Vagina (tissue), 2 donors: ENCODE measurements at regions not wholly inside any gene's neighbourhood (a gene's known extent, or its start where the extent isn't known, plus 50 kb on each side); places are given as distances from the start of the nearest gene placed in this dataset.
A peak's percentile ranks its signal among the peaks of the same experiment; 100 is the strongest.

Source experiments
- DNase-seq, 2 donors: peaks; one replicate each; pipeline ENCODE4 v3.0.0-alpha.2; 2017; ENCODE audit errors: extremely low spot score in 2 of 2
- H3K27ac ChIP-seq: fragments of 200-600 bp; sonication (generic); one replicate; pipeline ENCODE4 v1.5.1; 2019
- H3K27me3 ChIP-seq: fragments of 200-600 bp; sonication (generic); one replicate; pipeline ENCODE4 v1.5.1; 2019
- H3K36me3 ChIP-seq, 2 donors: fragments of 200-600 bp; sonication (generic); one replicate each; pipeline ENCODE4 v1.5.1; 2017 to 2019
- H3K4me1 ChIP-seq: fragments of 200-600 bp; sonication (generic); one replicate; pipeline ENCODE4 v1.5.1; 2019
- H3K4me3 ChIP-seq, 2 donors: fragments of 200-600 bp; sonication (generic); 1 replicate in 1 of 2; 2 replicates in 1 of 2; pipeline ENCODE4 v1.5.1; 2016 to 2019
- H3K9me3 ChIP-seq: fragments of 200-600 bp; sonication (generic); one replicate; pipeline ENCODE4 v1.5.1; 2019
- POLR2A ChIP-seq, 2 donors: fragments of 450-650 bp; IDR thresholded peaks; one replicate each; pipeline ENCODE4 v1.6.1; 2017; ENCODE audit warnings: antibody characterized with exemption in 2 of 2, mild to moderate bottlenecking in 2 of 2, moderate library complexity in 2 of 2
- POLR2AphosphoS5 ChIP-seq, 2 donors: sonication (generic); formaldehyde crosslinking; IDR thresholded peaks; one replicate each; pipeline ENCODE4 v1.9.0; 2017; ENCODE audit warnings: antibody characterized with exemption in 2 of 2, mild to moderate bottlenecking in 2 of 2, low read depth in 1 of 2; ENCODE audit not compliant: insufficient read depth in 1 of 2
- intact Hi-C: fragments of 100-400 bp; cut with DNase I; formaldehyde crosslinking; loops from one replicate; pipeline ENCODE4 v1.15.1; 2023
- TF ChIP-seq, protein P1 (sequence below), 3 experiments: fragments of 450-650 bp in 2 of 3; fragments of 200-600 bp in 1 of 3; sonication (generic) in 1 of 3; IDR thresholded peaks; one replicate each; pipeline ENCODE4 v1.5.1; 2017 to 2019; ENCODE audit warnings: antibody characterized with exemption in 3 of 3, mild to moderate bottlenecking in 2 of 3, moderate library complexity in 2 of 3

DNA sequence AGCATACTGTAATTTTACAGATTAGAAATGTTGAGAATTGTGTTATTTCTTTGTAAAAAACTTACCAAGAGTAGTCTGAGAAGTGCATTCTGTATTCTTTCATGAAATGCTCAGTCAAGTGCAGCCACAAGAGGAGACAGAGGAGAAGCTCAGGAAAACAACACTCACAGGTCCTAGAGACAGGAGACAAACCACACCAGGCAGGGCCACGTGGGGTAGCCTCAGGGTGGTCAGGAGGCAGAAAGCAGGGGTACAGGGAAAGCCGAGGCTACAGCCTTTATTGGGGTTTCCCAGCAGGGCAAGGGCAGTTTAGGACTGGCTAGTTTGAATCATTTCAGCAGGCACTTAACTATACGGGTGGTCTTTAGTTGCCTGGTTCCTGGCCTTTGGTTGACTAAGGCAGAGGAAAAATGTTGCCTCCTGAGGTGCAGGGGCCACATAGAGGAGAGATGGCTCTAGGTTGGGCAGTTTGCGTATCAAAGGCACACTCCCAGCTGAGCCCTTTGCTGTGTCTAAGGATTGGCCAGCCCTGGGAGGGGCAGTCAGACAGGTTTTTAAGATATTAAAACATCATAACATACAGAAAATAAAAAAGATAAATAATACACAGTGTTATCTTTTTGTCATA, 230.9 kb upstream of the ANKRD55 start:
- Histone ChIP-seq H3K4me3 (no peak overlapping the region), H3K27ac (no peak overlapping the region), H3K27me3 (no peaks in the 10 kb centered on the region), H3K36me3 (no peaks in the 10 kb centered on the region), H3K9me3 (no peaks in the 10 kb centered on the region), H3K4me1 (peaks cover 38% of the 10 kb centered on the region)
- DNase-seq, result peak in 1 of 2 donors; percentile 44
- TF ChIP-seq POLR2AphosphoS5 (IDR thresholded peaks at IDR 0.05; ENCODE audit: insufficient read depth in 1 of 2, low read depth in 1 of 2) (no peak), POLR2A (IDR thresholded peaks at IDR 0.05) (no peak)
- TF ChIP-seq, protein P1, sequence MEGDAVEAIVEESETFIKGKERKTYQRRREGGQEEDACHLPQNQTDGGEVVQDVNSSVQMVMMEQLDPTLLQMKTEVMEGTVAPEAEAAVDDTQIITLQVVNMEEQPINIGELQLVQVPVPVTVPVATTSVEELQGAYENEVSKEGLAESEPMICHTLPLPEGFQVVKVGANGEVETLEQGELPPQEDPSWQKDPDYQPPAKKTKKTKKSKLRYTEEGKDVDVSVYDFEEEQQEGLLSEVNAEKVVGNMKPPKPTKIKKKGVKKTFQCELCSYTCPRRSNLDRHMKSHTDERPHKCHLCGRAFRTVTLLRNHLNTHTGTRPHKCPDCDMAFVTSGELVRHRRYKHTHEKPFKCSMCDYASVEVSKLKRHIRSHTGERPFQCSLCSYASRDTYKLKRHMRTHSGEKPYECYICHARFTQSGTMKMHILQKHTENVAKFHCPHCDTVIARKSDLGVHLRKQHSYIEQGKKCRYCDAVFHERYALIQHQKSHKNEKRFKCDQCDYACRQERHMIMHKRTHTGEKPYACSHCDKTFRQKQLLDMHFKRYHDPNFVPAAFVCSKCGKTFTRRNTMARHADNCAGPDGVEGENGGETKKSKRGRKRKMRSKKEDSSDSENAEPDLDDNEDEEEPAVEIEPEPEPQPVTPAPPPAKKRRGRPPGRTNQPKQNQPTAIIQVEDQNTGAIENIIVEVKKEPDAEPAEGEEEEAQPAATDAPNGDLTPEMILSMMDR (IDR thresholded peaks at IDR 0.05), result no peak
- intact Hi-C loops, result no loop called here

DNA sequence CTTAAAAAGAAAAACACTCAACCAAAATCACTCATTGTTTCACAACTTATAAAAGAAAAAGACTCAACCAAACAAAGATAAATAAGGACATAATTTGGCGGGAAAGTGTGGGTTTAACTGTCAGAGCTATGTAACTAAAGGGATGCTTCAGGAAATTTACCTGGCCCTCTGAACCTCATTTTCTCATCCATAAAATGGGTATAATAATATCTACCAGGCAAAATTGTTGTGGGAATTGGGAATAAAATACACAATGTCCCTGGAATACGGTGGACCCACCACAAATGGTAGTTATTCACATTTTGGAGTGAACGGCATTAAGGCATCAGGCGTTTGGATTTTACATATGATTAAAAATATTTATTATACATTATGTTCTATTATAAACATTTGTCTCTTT, 228.5 kb upstream of the ANKRD55 start:
- DNase-seq, result no peak
- intact Hi-C loops, result no loop called here
- peaks cover 46% of the 10 kb centered on the region for H3K4me1 ChIP-seq
- no peaks in the 10 kb centered on the region for H3K27me3 ChIP-seq
- TF ChIP-seq POLR2AphosphoS5 (IDR thresholded peaks at IDR 0.05; ENCODE audit: insufficient read depth in 1 of 2, low read depth in 1 of 2) (no peak), POLR2A (IDR thresholded peaks at IDR 0.05) (no peak)
- TF ChIP-seq, protein P1 (IDR thresholded peaks at IDR 0.05), result no peak
- H3K4me3 ChIP-seq, result no peak overlapping the region
- no peaks in the 10 kb centered on the region for H3K9me3 ChIP-seq
- H3K27ac ChIP-seq, result no peak overlapping the region
- H3K36me3 ChIP-seq, result no peaks in the 10 kb centered on the region

DNA sequence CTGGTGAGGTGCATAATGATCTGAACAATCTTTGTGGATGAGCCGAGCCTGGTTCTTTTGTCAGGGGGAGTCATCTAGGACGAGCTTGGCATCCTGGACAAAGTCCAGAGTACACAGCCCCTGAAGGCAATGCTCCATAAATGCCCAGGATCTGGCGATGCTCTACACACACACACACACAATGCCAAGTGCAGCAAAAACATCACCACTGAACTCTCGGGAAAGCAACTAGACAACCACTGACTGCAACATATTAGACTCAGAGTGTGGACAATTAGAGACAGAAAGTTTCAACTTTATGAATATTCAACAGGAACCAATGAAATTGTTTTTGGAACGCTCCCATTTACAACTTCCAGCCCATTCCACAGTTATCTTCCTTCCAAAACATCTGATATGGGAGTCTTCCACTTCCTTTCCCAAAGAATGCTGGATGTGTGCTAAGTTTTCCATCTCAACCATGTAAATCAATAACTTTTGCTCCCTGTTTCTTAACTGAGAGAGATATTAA, 227.6 kb upstream of the ANKRD55 start:
- Histone ChIP-seq H3K36me3 (no peaks in the 10 kb centered on the region), H3K27ac (no peak overlapping the region), H3K4me3 (no peak overlapping the region), H3K27me3 (no peaks in the 10 kb centered on the region), H3K9me3 (no peaks in the 10 kb centered on the region), H3K4me1 (peaks cover 39% of the 10 kb centered on the region)
- intact Hi-C loops, result no loop called here
- DNase-seq, result peak in 1 of 2 donors; percentile 77
- no peak for TF ChIP-seq POLR2AphosphoS5 (IDR thresholded peaks at IDR 0.05; ENCODE audit: insufficient read depth in 1 of 2, low read depth in 1 of 2)
- TF ChIP-seq, protein P1 (IDR thresholded peaks at IDR 0.05), result no peak
- TF ChIP-seq POLR2A (IDR thresholded peaks at IDR 0.05), result no peak

DNA sequence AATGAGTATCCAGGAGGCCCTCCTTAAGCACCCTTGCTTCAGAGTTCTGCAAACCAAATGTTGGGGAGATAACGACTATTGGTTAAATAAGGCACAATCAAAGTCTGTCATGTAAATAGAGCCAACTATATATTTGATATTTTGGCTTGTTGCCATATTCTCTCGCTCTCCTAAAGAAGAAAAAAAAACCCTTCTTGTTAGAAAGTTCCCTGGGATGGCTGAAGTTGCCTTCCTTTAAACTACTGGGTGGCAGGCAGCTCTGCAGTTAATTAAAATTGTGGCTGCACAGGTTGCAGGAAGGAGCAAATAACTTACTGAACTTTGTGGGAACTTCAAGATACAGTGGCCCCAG, 227.0 kb upstream of the ANKRD55 start:
- intact Hi-C loops, result no loop called here
- H3K36me3 ChIP-seq, result no peaks in the 10 kb centered on the region
- no peaks in the 10 kb centered on the region for H3K9me3 ChIP-seq
- TF ChIP-seq, protein P1 (IDR thresholded peaks at IDR 0.05), result no peak
- TF ChIP-seq POLR2A (IDR thresholded peaks at IDR 0.05) (no peak), POLR2AphosphoS5 (IDR thresholded peaks at IDR 0.05; ENCODE audit: insufficient read depth in 1 of 2, low read depth in 1 of 2) (no peak)
- H3K4me3 ChIP-seq, result no peak overlapping the region
- H3K4me1 ChIP-seq, result peaks cover 33% of the 10 kb centered on the region
- DNase-seq, result no peak
- no peak overlapping the region for H3K27ac ChIP-seq
- H3K27me3 ChIP-seq, result no peaks in the 10 kb centered on the region

DNA sequence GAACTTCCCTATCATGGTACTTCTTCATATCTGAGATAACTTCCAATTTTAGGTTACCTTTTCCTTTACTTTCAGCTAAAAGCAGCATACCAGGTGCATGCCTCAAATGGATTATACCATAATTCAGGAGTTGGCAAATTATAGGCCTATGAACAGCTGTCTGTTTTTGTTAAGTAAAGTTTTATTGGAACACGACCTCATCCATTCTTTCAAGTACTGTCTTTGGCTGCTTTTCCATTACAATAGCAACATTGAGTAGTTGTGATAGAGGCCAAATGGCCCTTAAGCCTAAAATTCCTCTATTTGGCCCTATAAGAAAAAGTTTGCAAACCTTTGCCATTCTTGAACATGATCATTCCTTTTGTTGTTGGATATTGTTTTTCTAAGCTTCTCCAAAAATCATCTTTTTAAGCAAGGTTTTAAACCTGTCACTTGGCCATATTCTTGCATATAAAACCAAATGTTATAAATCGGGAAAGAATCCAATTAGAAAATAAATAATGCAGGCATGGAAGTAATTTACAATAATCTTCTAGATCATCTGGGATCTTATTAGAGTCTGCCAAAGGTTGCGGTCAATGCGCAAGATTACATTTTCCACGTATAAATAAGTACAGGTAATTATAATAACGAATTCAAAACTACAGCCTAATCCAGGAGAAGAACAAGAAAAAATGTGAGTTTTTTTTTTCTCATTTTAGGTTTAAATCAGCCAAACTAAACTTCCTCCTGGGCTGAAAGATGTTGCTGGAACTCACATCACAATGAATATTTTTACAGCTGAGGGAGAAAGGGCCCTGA, 226.5 kb upstream of the ANKRD55 start:
- Histone ChIP-seq H3K4me1 (peaks cover 27% of the 10 kb centered on the region), H3K4me3 (no peak overlapping the region), H3K9me3 (no peaks in the 10 kb centered on the region), H3K27ac (no peak overlapping the region), H3K27me3 (no peaks in the 10 kb centered on the region), H3K36me3 (no peaks in the 10 kb centered on the region)
- intact Hi-C loops, result no loop called here
- TF ChIP-seq, protein P1 (IDR thresholded peaks at IDR 0.05), result no peak
- no peak for TF ChIP-seq POLR2A (IDR thresholded peaks at IDR 0.05)
- no peak for TF ChIP-seq POLR2AphosphoS5 (IDR thresholded peaks at IDR 0.05; ENCODE audit: insufficient read depth in 1 of 2, low read depth in 1 of 2)
- no peak for DNase-seq
